Smooth muscle cell (in vitro differentiated cells): ENCODE measurements at regions not wholly inside any gene's neighbourhood (a gene's known extent, or its start where the extent isn't known, plus 50 kb on each side); places are given as distances from the start of the nearest gene placed in this dataset.

Source experiments
- DNase-seq: peaks from one replicate; lab custom pipeline; 2025; ENCODE audit not compliant: unreplicated experiment; lab: John Stamatoyannopoulos, UW
- H2AFZ ChIP-seq: fragments of 200-600 bp; sonication (generic); 2 replicates; pipeline ENCODE4 v1.6.0; 2016; ENCODE audit warnings: antibody characterized with exemption, low read depth, mild to moderate bottlenecking
- H3F3A ChIP-seq: fragments of 200-600 bp; sonication (generic); 2 replicates; pipeline ENCODE4 v1.6.0; 2017; ENCODE audit warnings: antibody characterized with exemption, low read depth
- H3K27ac ChIP-seq: fragments of 200-600 bp; sonication (generic); 2 replicates; pipeline ENCODE4 v1.5.1; 2016; ENCODE audit warnings: low read depth, mild to moderate bottlenecking
- H3K27me3 ChIP-seq: fragments of 200-600 bp; sonication (generic); 2 replicates; pipeline ENCODE4 v1.6.1; 2016; ENCODE audit warnings: low read depth, mild to moderate bottlenecking
- H3K36me3 ChIP-seq: fragments of 200-600 bp; sonication (generic); 2 replicates; pipeline ENCODE4 v1.5.1; 2016; ENCODE audit warnings: low read depth
- H3K4me1 ChIP-seq: fragments of 200-600 bp; sonication (generic); 2 replicates; pipeline ENCODE4 v1.5.1; 2016; ENCODE audit warnings: low read depth
- H3K4me2 ChIP-seq: fragments of 200-600 bp; sonication (generic); 2 replicates; pipeline ENCODE4 v1.6.0; 2016; ENCODE audit warnings: mild to moderate bottlenecking
- H3K4me3 ChIP-seq: fragments of 200-600 bp; sonication (generic); 2 replicates; pipeline ENCODE4 v1.5.1; 2016; ENCODE audit warnings: mild to moderate bottlenecking
- H3K79me2 ChIP-seq: fragments of 200-600 bp; sonication (generic); 2 replicates; pipeline ENCODE4 v1.6.0; 2016; ENCODE audit warnings: low read depth, mild to moderate bottlenecking
- H3K9ac ChIP-seq: fragments of 200-600 bp; sonication (generic); 2 replicates; pipeline ENCODE4 v1.6.0; 2016; ENCODE audit warnings: low read depth
- H3K9me3 ChIP-seq: fragments of 200-600 bp; sonication (generic); replicated peaks from 2 replicates; pipeline ENCODE4 v1.5.1; 2016; ENCODE audit warnings: low read depth
- H4K20me1 ChIP-seq: fragments of 200-600 bp; sonication (generic); 2 replicates; pipeline ENCODE4 v1.6.0; 2016; ENCODE audit warnings: low read depth
- WGBS: methylation state at CpG from one replicate; pipeline ENCODE4 v1.1.7; 2016; ENCODE audit warnings: low lambda C conversion rate; 5-methylcytosine and 5-hydroxymethylcytosine counted together
- TF ChIP-seq, protein P1 (sequence below): fragments of 200-600 bp; sonication (generic); IDR thresholded peaks from 2 replicates; pipeline ENCODE4 v1.5.1; 2017; ENCODE audit warnings: borderline replicate concordance, mild to moderate bottlenecking, antibody characterized with exemption; ENCODE audit not compliant: insufficient read depth, poor library complexity, severe bottlenecking

- peaks cover 21% of the 10 kb centered on the region for H3F3A ChIP-seq
- H3K79me2 ChIP-seq, result no peaks in the 10 kb centered on the region
- no peaks in the 10 kb centered on the region for H3K36me3 ChIP-seq
- DNase-seq, result no peak
- no peak overlapping the region for H3K4me3 ChIP-seq
- no peaks in the 10 kb centered on the region for H3K9me3 ChIP-seq
- H3K9ac ChIP-seq, result no peak overlapping the region
- 56% methylated on average over 6 of the region's 6 CpGs for WGBS
- no peak overlapping the region for H3K27ac ChIP-seq
- no peak overlapping the region for H3K4me2 ChIP-seq
- H2AFZ ChIP-seq, result no peak overlapping the region
- H3K4me1 ChIP-seq, result peaks cover 15% of the 10 kb centered on the region
- TF ChIP-seq, protein P1, sequence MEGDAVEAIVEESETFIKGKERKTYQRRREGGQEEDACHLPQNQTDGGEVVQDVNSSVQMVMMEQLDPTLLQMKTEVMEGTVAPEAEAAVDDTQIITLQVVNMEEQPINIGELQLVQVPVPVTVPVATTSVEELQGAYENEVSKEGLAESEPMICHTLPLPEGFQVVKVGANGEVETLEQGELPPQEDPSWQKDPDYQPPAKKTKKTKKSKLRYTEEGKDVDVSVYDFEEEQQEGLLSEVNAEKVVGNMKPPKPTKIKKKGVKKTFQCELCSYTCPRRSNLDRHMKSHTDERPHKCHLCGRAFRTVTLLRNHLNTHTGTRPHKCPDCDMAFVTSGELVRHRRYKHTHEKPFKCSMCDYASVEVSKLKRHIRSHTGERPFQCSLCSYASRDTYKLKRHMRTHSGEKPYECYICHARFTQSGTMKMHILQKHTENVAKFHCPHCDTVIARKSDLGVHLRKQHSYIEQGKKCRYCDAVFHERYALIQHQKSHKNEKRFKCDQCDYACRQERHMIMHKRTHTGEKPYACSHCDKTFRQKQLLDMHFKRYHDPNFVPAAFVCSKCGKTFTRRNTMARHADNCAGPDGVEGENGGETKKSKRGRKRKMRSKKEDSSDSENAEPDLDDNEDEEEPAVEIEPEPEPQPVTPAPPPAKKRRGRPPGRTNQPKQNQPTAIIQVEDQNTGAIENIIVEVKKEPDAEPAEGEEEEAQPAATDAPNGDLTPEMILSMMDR, result no peak
- H3K27me3 ChIP-seq, result no peaks in the 10 kb centered on the region
- no peaks in the 10 kb centered on the region for H4K20me1 ChIP-seq
These were observed 357.4 kb downstream of the SHQ1 start for GRCh38 chr3:72490688-72491435.

GRCh38 chr3:72489901-72490300, 358.3 kb downstream of the SHQ1 start:
- Histone ChIP-seq H3F3A (peaks cover 21% of the 10 kb centered on the region), H3K4me1 (peaks cover 15% of the 10 kb centered on the region), H3K9me3 (no peaks in the 10 kb centered on the region), H3K27ac (no peak overlapping the region), H3K36me3 (no peaks in the 10 kb centered on the region), H3K4me3 (no peak overlapping the region), H4K20me1 (no peaks in the 10 kb centered on the region), H3K79me2 (no peaks in the 10 kb centered on the region), H3K4me2 (no peak overlapping the region), H3K27me3 (no peaks in the 10 kb centered on the region), H2AFZ (no peak overlapping the region), H3K9ac (no peak overlapping the region)
- TF ChIP-seq, protein P1, result no peak
- WGBS, result 95% methylated on average over 7 of the region's 7 CpGs
- DNase-seq, result no peak

- no peaks in the 10 kb centered on the region for H3K36me3 ChIP-seq
- WGBS, result 37% methylated on average over 5 of the region's 5 CpGs
- H3F3A ChIP-seq, result peaks cover 21% of the 10 kb centered on the region
- H2AFZ ChIP-seq, result no peak overlapping the region
- no peaks in the 10 kb centered on the region for H3K27me3 ChIP-seq
- no peaks in the 10 kb centered on the region for H4K20me1 ChIP-seq
- H3K4me2 ChIP-seq, result peak overlapping the region; percentile 56
- H3K79me2 ChIP-seq, result no peaks in the 10 kb centered on the region
- H3K9ac ChIP-seq, result peak overlapping the region; percentile 55
- H3K4me3 ChIP-seq, result no peak overlapping the region
- TF ChIP-seq, protein P1, result no peak
- DNase-seq, result no peak
- H3K9me3 ChIP-seq, result no peaks in the 10 kb centered on the region
- peaks cover 15% of the 10 kb centered on the region for H3K4me1 ChIP-seq
- peak overlapping the region; percentile 75 for H3K27ac ChIP-seq
These were observed 359.6 kb downstream of the SHQ1 start for GRCh38 chr3:72488738-72489035.
